Lower leg skin (tissue), 3 donors: ENCODE measurements at regions not wholly inside any gene's neighbourhood (a gene's known extent, or its start where the extent isn't known, plus 50 kb on each side); places are given as distances from the start of the nearest gene placed in this dataset.

Experiments
- CTCF ChIP-seq, 3 donors: fragments of 450-650 bp; IDR thresholded peaks; one replicate each; pipeline ENCODE4 v1.5.1; 2016; ENCODE audit warnings: antibody characterized with exemption in 3 of 3, mild to moderate bottlenecking in 3 of 3, moderate library complexity in 2 of 3
- POLR2A ChIP-seq, 2 donors: fragments of 450-650 bp; IDR thresholded peaks; one replicate each; pipeline ENCODE4 v1.6.1; 2016 to 2017; ENCODE audit warnings: antibody characterized with exemption in 2 of 2, mild to moderate bottlenecking in 1 of 2, moderate library complexity in 1 of 2

- no peak for TF ChIP-seq CTCF (IDR thresholded peaks at IDR 0.05)
- TF ChIP-seq POLR2A (IDR thresholded peaks at IDR 0.05), result no peak
These were observed 307.8 kb downstream of the MN1 start for GRCh38 chr22:27493796-27494195.
